Testis (tissue), 2 donors: ENCODE measurements at regions not wholly inside any gene's neighbourhood (a gene's known extent, or its start where the extent isn't known, plus 50 kb on each side); places are given as distances from the start of the nearest gene placed in this dataset.

Experiments
- CTCF ChIP-seq, 3 experiments: fragments of 450-650 bp in 2 of 3; fragments of 200-600 bp in 1 of 3; sonication (generic) in 1 of 3; IDR thresholded peaks; one replicate each; pipeline ENCODE4 v1.5.1; 2016 to 2019; ENCODE audit warnings: antibody characterized with exemption in 3 of 3, mild to moderate bottlenecking in 2 of 3, moderate library complexity in 1 of 3
- POLR2A ChIP-seq: fragments of 450-650 bp; IDR thresholded peaks from one replicate; pipeline ENCODE4 v1.6.1; 2017; ENCODE audit warnings: antibody characterized with exemption, mild to moderate bottlenecking, moderate library complexity

GRCh38 chr3:109685084-109686079 lies 348.0 kb upstream of the DPPA4 start:
- TF ChIP-seq CTCF (IDR thresholded peaks at IDR 0.05) (no peak), POLR2A (no peak)
